Spinal cord (tissue), 9 donors: ENCODE measurements at regions not wholly inside any gene's neighbourhood (a gene's known extent, or its start where the extent isn't known, plus 50 kb on each side); places are given as distances from the start of the nearest gene placed in this dataset.

Source experiments
- DNase-seq, 6 donors: peaks; one replicate each; pipeline versions ENCODE4 v3.0.0 to v3.0.0-alpha.2; 2013 to 2015; ENCODE audit warnings: low spot score in 6 of 6, low read depth in 4 of 6
- H3K27ac ChIP-seq: one replicate; pipeline ENCODE4 v1.5.1; 2013; ENCODE audit warnings: low read depth, low read length, control low read depth
- H3K27me3 ChIP-seq: one replicate; pipeline ENCODE4 v1.6.1; 2013; ENCODE audit warnings: low read length; ENCODE audit not compliant: control insufficient read depth, insufficient read depth
- H3K36me3 ChIP-seq: one replicate; pipeline ENCODE4 v1.6.1; 2013; ENCODE audit warnings: low read length; ENCODE audit not compliant: control insufficient read depth, insufficient read depth
- H3K4me1 ChIP-seq: one replicate; pipeline ENCODE4 v1.6.1; 2013; ENCODE audit warnings: low read length; ENCODE audit not compliant: control insufficient read depth, insufficient read depth
- H3K4me3 ChIP-seq: one replicate; pipeline ENCODE4 v1.5.1; 2013; ENCODE audit warnings: low read depth, low read length, control low read depth
- H3K9me3 ChIP-seq: one replicate; pipeline ENCODE4 v1.6.1; 2013; ENCODE audit warnings: low read length; ENCODE audit not compliant: control insufficient read depth, insufficient read depth
- WGBS: methylation state at CpG from one replicate; pipeline ENCODE4 v1.1.5; 2013; ENCODE audit warnings: missing lambda C conversion rate; ENCODE audit not compliant: insufficient coverage; 5-methylcytosine and 5-hydroxymethylcytosine counted together
- donor health status: healthy.

GRCh38 chr11:10942620-10943019, 84.8 kb upstream of the ZBED5 start:
- Histone ChIP-seq H3K36me3 (no peaks in the 10 kb centered on the region), H3K4me3 (no peak overlapping the region), H3K9me3 (no peaks in the 10 kb centered on the region), H3K4me1 (peaks cover 7% of the 10 kb centered on the region), H3K27me3 (no peaks in the 10 kb centered on the region), H3K27ac (no peak overlapping the region)
- WGBS: no CpG with 5 or more reads among the region's 3 CpGs
- no peak for DNase-seq

- H3K27ac ChIP-seq: no peak overlapping the region
- H3K4me1 ChIP-seq: peaks cover 7% of the 10 kb centered on the region
- WGBS: no CpG with 5 or more reads among the region's 1 CpG
- no peak for DNase-seq
- H3K4me3 ChIP-seq: no peak overlapping the region
- no peaks in the 10 kb centered on the region for H3K36me3 ChIP-seq
- no peaks in the 10 kb centered on the region for H3K27me3 ChIP-seq
- H3K9me3 ChIP-seq: no peaks in the 10 kb centered on the region
Observed at GRCh38 chr11:10941871-10942270, 84.0 kb upstream of the ZBED5 start.

- H3K27me3 ChIP-seq: no peaks in the 10 kb centered on the region
- H3K27ac ChIP-seq: no peak overlapping the region
- H3K36me3 ChIP-seq: no peaks in the 10 kb centered on the region
Observed at GRCh38 chr11:10941414-10941813, 83.6 kb upstream of the ZBED5 start.

GRCh38 chr11:10938650-10939387, 81.0 kb upstream of the ZBED5 start:
- DNase-seq: peak in 1 of 6 donors; percentile 6
- Histone ChIP-seq H3K4me3 (no peak overlapping the region), H3K36me3 (no peaks in the 10 kb centered on the region), H3K4me1 (peaks cover 7% of the 10 kb centered on the region), H3K9me3 (no peaks in the 10 kb centered on the region), H3K27me3 (peaks cover 3% of the 10 kb centered on the region), H3K27ac (no peak overlapping the region)
- WGBS: 65% methylated on average over 2 of the region's 5 CpGs

More at GRCh38 chr11:10941414-10941813, 83.6 kb upstream of the ZBED5 start:
- no peak for DNase-seq
- Histone ChIP-seq H3K9me3 (no peaks in the 10 kb centered on the region), H3K4me3 (no peak overlapping the region), H3K4me1 (peaks cover 7% of the 10 kb centered on the region)
- no CpG with 5 or more reads among the region's 1 CpG for WGBS

GRCh38 chr11:10938231-10938630, 80.4 kb upstream of the ZBED5 start:
- H3K4me1 ChIP-seq: peaks cover 7% of the 10 kb centered on the region
- H3K27ac ChIP-seq: no peak overlapping the region
- no peaks in the 10 kb centered on the region for H3K9me3 ChIP-seq
- WGBS: 93% methylated on average over 5 of the region's 5 CpGs
- peaks cover 3% of the 10 kb centered on the region for H3K27me3 ChIP-seq
- DNase-seq: no peak
- H3K4me3 ChIP-seq: no peak overlapping the region
- no peaks in the 10 kb centered on the region for H3K36me3 ChIP-seq

GRCh38 chr11:10937385-10937771, 79.5 kb upstream of the ZBED5 start:
- H3K36me3 ChIP-seq: no peaks in the 10 kb centered on the region
- WGBS: 40% methylated on average over 1 of the region's 1 CpG
- no peak overlapping the region for H3K4me3 ChIP-seq
- no peaks in the 10 kb centered on the region for H3K9me3 ChIP-seq
- no peak overlapping the region for H3K27ac ChIP-seq
- peaks cover 7% of the 10 kb centered on the region for H3K4me1 ChIP-seq
- peaks cover 3% of the 10 kb centered on the region for H3K27me3 ChIP-seq
- DNase-seq: no peak

GRCh38 chr11:10936626-10937384, 79.0 kb upstream of the ZBED5 start:
- Histone ChIP-seq H3K27me3 (peaks cover 3% of the 10 kb centered on the region), H3K4me1 (peaks cover 13% of the 10 kb centered on the region), H3K27ac (no peak overlapping the region), H3K36me3 (no peaks in the 10 kb centered on the region), H3K4me3 (no peak overlapping the region), H3K9me3 (no peaks in the 10 kb centered on the region)
- whole genome bisulfite sequencing: 90% methylated on average over 3 of the region's 5 CpGs
- no peak for DNase-seq

- H3K27me3 ChIP-seq: peaks cover 3% of the 10 kb centered on the region
- no peak for DNase-seq
- no peaks in the 10 kb centered on the region for H3K36me3 ChIP-seq
- H3K27ac ChIP-seq: no peak overlapping the region
- H3K4me1 ChIP-seq: peaks cover 20% of the 10 kb centered on the region
- 89% methylated on average over 5 of the region's 7 CpGs for WGBS
- H3K9me3 ChIP-seq: no peaks in the 10 kb centered on the region
- H3K4me3 ChIP-seq: no peak overlapping the region
Observed at GRCh38 chr11:10935015-10935559, 77.2 kb upstream of the ZBED5 start.

- peaks cover 3% of the 10 kb centered on the region for H3K27me3 ChIP-seq
- peak overlapping the region; percentile 53 for H3K4me3 ChIP-seq
- no peaks in the 10 kb centered on the region for H3K9me3 ChIP-seq
- H3K36me3 ChIP-seq: no peaks in the 10 kb centered on the region
- WGBS: 62% methylated on average over 2 of the region's 9 CpGs
- peak overlapping the region; percentile 89 for H3K27ac ChIP-seq
- H3K4me1 ChIP-seq: peaks cover 20% of the 10 kb centered on the region
- no peak for DNase-seq
Observed at GRCh38 chr11:10934293-10934860, 76.5 kb upstream of the ZBED5 start.
